ENCODE measurements at regions not wholly inside any gene's neighbourhood (a gene's known extent, or its start where the extent isn't known, plus 50 kb on each side); places are given as distances from the start of the nearest gene placed in this dataset.
"Not testable (repeated sequence)": the region's sequence is repeated elsewhere in the genome, so short reads cannot be mapped to it uniquely, and the experiment has no call there.

DNA sequence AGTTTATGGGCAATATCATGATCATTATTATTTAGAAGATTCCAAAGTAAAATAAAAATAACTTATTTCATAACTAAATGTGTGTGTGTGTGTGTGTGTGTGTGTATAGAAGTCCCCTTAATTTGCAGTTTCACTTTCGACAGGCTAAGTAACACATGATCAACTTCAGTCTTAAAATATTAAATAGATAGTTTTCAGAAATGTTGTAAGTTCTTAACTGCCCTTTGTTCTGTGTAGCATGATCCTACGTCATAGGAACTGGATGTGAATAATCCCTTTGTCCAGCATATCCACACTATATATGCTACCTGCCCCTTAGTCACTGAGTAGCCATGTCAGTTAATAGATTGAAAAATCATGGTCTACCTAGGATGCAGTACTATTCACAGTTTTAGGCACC lies 1863.5 kb upstream of the PCDH20 start:
- Histone ChIP-seq H3K9ac (ENCODE audit: low read depth, low read length) (no peak overlapping the region), H3K4me3 (ENCODE audit: low read length) (no peak overlapping the region), H3K27me3 (ENCODE audit: control insufficient read depth, insufficient read depth, low read length) (no peaks in the 10 kb centered on the region), H3K9me3 (replicated peaks; ENCODE audit: low read length) (no peaks in the 10 kb centered on the region), H3K4me2 (ENCODE audit: low read length) (no peak overlapping the region), H3K36me3 (ENCODE audit: insufficient read depth, low read length) (no peaks in the 10 kb centered on the region), H3K4me1 (ENCODE audit: control insufficient read depth, insufficient read depth, low read length) (no peaks in the 10 kb centered on the region)

DNA sequence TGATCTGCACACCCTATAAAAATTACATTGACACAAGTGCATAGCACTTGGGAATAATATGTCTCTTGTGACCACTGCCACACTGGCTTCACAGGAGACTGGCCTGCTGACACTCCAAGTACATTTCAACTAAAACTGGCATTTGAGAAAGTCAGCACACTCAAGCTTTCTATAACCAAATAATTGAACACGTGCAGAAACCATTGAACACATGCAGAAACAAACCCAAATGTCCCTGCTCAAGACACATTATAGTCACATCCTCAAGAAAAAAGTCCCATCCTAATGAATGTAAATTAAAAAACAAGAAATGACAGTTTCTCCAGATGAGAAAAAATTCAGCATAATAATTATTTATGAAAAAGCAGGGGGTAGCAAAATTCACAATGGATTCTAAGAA lies 1859.1 kb upstream of the PCDH20 start:
- Histone ChIP-seq H3K4me3 (ENCODE audit: low read length) (no peak overlapping the region), H3K27me3 (ENCODE audit: control insufficient read depth, insufficient read depth, low read length) (no peaks in the 10 kb centered on the region), H3K4me1 (ENCODE audit: control insufficient read depth, insufficient read depth, low read length) (no peaks in the 10 kb centered on the region), H3K9me3 (replicated peaks; ENCODE audit: low read length) (no peaks in the 10 kb centered on the region), H3K9ac (ENCODE audit: low read depth, low read length) (no peak overlapping the region), H3K4me2 (ENCODE audit: low read length) (no peak overlapping the region), H3K36me3 (ENCODE audit: insufficient read depth, low read length) (no peaks in the 10 kb centered on the region)

DNA sequence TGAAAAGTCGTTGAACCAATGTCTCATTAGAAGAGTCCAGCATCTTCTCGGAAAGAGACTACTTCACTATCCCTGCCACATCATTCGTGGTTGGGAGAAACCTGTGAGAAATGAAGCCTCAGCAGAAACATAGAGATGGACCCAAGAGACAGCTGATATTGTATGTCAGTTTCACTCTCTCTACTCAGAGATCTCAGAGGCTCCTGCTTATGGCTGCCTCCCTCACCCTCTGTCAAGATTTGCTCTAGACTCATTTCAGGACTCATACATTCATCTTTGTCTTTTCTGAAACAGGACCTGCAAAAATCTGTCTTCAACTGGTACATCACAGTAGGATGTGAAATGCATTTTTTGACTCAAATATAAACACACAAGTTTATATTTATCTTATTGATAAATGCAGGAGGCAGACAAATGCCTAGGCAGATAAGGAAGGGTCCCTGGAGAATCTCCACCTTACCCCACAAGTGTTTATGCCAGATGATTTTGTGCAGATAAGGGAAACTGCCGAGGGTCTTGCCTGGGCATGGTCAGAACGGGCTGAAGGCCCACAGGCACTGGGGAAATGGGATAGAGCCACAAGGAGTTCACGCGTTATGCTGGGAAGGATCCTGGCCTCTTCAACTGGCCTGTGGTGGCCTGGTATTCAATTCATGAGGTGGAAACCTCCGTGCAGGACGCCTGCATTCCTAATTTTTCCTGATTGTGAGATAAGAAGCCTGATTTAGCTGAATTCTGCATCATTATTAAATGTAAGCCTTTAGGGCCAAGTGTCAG lies 1834.0 kb upstream of the PCDH20 start:
- no peak overlapping the region for H3K4me2 ChIP-seq (ENCODE audit: low read length)
- no peaks in the 10 kb centered on the region for H3K36me3 ChIP-seq (ENCODE audit: insufficient read depth, low read length)
- H3K9me3 ChIP-seq (replicated peaks; ENCODE audit: low read length), result no peaks in the 10 kb centered on the region
- no peaks in the 10 kb centered on the region for H3K27me3 ChIP-seq (ENCODE audit: control insufficient read depth, insufficient read depth, low read length)
- H3K4me3 ChIP-seq (ENCODE audit: low read length), result no peak overlapping the region
- H3K4me1 ChIP-seq (ENCODE audit: control insufficient read depth, insufficient read depth, low read length), result no peaks in the 10 kb centered on the region
- no peak overlapping the region for H3K9ac ChIP-seq (ENCODE audit: low read depth, low read length)

DNA sequence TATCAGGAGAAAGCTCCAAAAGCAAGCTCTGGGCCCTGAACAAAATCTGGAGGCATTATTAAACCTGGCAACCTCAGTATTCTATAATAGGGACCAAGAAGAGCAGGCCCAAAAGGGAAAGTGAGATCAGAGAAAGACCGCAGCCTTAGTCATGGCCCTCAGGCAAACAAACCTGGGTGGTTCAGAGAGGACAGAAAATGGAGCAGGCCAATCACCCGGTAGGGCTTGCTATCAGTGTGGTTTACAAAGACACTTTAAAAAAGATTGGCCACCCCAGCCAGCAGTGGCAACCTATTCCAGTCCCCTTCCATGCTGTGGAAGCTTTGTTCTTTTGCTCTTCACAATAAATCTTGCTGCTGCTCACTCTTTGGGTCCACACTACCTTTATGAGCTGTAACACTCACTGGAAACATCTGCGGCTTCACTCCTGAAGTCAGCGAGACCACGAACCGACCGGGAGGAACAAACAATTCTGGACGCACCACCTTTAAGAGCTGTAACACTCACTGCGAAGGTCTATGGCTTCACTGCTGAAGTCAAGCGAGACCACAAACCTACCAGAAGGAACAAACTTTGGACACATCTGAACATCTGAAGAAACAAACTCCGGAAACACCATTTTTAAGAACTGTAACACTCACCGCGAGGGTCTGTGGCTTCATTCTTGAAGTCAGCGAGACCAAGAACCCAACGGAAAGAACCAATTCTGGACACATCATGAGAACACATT lies 1821.2 kb upstream of the PCDH20 start:
- H3K36me3 ChIP-seq (ENCODE audit: insufficient read depth, low read length); H3K4me3 ChIP-seq (ENCODE audit: low read length); H3K9ac ChIP-seq (ENCODE audit: low read depth, low read length); H3K4me2 ChIP-seq (ENCODE audit: low read length); H3K27me3 ChIP-seq (ENCODE audit: control insufficient read depth, insufficient read depth, low read length); H3K9me3 ChIP-seq (replicated peaks; ENCODE audit: low read length); H3K4me1 ChIP-seq (ENCODE audit: control insufficient read depth, insufficient read depth, low read length): not testable (repeated sequence)

DNA sequence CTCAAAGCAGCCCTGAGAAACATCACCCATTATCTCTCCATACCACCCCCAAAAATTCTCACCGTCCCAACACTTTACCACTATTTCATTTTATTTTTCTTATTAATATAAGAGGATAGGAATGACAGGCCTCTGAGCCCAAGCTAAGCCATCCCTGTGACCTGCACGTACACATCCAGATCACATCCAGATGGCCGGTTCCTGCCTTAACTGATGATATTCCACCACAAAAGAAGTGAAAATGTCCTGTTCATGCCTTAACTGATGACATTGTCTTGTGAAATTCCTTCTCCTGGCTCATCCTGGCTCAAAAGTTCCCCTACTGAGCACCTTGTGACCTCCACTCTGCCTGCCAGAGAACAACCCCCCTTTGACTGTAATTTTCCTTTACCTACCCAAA lies 1802.9 kb upstream of the PCDH20 start:
- not testable (repeated sequence) for H3K4me1 ChIP-seq (ENCODE audit: control insufficient read depth, insufficient read depth, low read length); H3K4me2 ChIP-seq (ENCODE audit: low read length); H3K27me3 ChIP-seq (ENCODE audit: control insufficient read depth, insufficient read depth, low read length); H3K4me3 ChIP-seq (ENCODE audit: low read length); H3K9ac ChIP-seq (ENCODE audit: low read depth, low read length); H3K36me3 ChIP-seq (ENCODE audit: insufficient read depth, low read length); H3K9me3 ChIP-seq (replicated peaks; ENCODE audit: low read length)

DNA sequence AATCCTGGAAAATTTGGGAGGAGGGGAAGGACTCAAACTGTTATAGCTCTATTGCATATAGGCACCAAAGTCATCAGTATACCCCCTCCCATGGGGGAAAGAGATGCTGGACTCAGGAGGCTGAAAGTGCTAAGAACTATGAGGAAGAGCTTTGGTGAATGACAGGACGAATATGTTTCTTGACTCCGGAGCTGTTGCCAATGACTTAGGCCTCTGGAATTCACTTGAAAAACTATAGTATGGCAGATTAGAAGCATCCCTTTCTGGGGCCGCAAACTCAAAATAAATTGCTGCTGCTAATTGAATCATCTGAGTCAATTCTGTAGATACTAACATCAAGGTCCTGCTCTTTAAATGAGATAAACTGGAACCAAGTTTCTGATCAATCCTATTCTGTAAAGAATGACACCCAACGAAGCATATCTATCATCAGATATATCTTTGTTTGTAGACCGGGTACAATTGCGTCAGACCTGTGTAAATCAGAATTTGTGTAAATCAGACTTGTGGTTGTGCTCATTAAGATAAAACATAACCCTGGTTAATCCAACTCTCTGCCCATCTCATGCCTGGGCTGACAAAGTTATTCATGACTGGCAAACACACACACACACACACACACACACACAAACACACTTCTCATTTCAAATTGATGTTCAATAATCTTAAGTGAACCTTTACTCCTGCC lies 1793.8 kb upstream of the PCDH20 start:
- Histone ChIP-seq H3K4me3 (ENCODE audit: low read length) (no peak overlapping the region), H3K36me3 (ENCODE audit: insufficient read depth, low read length) (no peaks in the 10 kb centered on the region), H3K27me3 (ENCODE audit: control insufficient read depth, insufficient read depth, low read length) (no peaks in the 10 kb centered on the region), H3K4me2 (ENCODE audit: low read length) (no peak overlapping the region), H3K9ac (ENCODE audit: low read depth, low read length) (no peak overlapping the region), H3K9me3 (replicated peaks; ENCODE audit: low read length) (peaks cover 6% of the 10 kb centered on the region), H3K4me1 (ENCODE audit: control insufficient read depth, insufficient read depth, low read length) (no peaks in the 10 kb centered on the region)

DNA sequence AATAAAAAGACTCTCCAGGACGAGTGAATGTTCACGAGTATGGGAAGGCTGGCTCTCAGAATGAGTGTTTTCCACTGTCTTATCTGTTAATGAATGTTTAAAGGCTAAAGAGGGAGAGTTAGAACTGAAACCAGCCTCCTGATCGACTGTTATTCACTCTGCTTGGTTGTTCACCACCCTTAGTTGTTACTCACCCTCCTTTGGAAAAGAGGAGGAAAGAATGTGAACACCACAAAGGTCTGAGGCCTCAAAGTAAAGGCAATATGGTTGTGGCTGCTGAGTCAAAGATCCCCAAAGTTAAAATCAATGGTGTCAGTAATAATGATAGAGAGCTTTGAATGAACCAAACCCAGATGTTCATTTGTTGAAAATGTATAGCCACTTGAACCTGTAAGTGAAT lies 1793.2 kb upstream of the PCDH20 start:
- no peak overlapping the region for H3K4me3 ChIP-seq (ENCODE audit: low read length)
- H3K9ac ChIP-seq (ENCODE audit: low read depth, low read length), result no peak overlapping the region
- H3K4me1 ChIP-seq (ENCODE audit: control insufficient read depth, insufficient read depth, low read length), result no peaks in the 10 kb centered on the region
- H3K9me3 ChIP-seq (replicated peaks; ENCODE audit: low read length), result peaks cover 6% of the 10 kb centered on the region
- H3K27me3 ChIP-seq (ENCODE audit: control insufficient read depth, insufficient read depth, low read length), result no peaks in the 10 kb centered on the region
- H3K36me3 ChIP-seq (ENCODE audit: insufficient read depth, low read length), result no peaks in the 10 kb centered on the region
- no peak overlapping the region for H3K4me2 ChIP-seq (ENCODE audit: low read length)

DNA sequence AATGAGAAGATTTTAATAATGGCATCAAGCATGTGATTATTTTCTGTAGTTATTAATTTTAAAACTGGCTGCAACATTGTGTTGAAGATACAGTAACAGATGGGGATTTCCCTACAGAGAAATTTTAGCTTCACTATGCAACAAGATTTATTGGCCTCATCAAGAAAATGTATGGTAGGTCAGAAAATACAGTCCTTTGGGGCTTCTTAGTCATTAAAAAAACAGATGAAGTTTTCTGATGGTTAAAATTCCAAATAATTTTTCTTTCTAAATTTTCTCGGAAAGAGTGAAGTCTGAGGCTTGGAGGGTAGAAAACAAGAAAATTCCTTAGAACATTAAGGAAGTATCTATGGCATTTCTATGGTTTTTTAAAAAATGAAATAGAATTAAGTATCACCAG lies 1790.8 kb upstream of the PCDH20 start:
- no peaks in the 10 kb centered on the region for H3K36me3 ChIP-seq (ENCODE audit: insufficient read depth, low read length)
- no peaks in the 10 kb centered on the region for H3K27me3 ChIP-seq (ENCODE audit: control insufficient read depth, insufficient read depth, low read length)
- no peak overlapping the region for H3K4me2 ChIP-seq (ENCODE audit: low read length)
- H3K4me3 ChIP-seq (ENCODE audit: low read length), result no peak overlapping the region
- peaks cover 6% of the 10 kb centered on the region for H3K9me3 ChIP-seq (replicated peaks; ENCODE audit: low read length)
- H3K4me1 ChIP-seq (ENCODE audit: control insufficient read depth, insufficient read depth, low read length), result no peaks in the 10 kb centered on the region
- H3K9ac ChIP-seq (ENCODE audit: low read depth, low read length), result no peak overlapping the region

DNA sequence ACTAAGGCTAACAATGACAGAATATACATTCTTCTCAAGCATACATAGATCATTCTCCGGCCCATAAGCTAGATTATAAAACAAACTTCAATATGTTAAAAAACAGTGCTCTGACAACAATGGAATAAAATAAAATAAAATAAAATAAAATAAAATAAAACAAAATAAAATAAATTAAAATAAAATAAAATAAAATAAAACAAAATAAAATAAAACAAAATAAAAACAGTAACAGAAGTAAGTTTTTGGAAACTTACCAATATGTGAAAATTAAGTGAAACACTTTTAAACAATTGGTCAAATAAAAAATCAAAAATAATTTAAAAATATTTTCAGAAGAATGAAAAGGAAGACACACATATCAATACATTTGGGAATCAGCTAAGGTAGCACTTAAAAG lies 1785.8 kb upstream of the PCDH20 start:
- no peak overlapping the region for H3K4me2 ChIP-seq (ENCODE audit: low read length)
- H3K4me3 ChIP-seq (ENCODE audit: low read length), result no peak overlapping the region

DNA sequence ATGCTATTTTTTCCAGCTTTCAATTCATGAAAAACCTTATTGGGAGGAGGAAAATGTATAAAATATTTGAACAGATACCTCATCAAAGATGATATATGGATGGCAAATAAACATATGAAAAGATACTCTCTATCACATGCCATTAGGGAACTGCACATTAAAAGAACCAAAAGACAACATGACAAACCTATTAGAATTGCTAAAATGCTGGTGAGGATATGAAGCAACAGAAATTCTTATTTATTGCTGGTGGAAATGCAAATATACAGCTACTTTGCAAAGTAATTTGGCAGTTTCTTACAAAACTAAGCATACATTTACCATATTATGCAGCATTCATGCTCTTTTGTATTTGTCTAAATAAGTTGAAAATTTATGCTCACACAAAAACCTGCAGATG lies 1783.9 kb upstream of the PCDH20 start:
- H3K9ac ChIP-seq (ENCODE audit: low read depth, low read length), result no peak overlapping the region
- no peak overlapping the region for H3K4me3 ChIP-seq (ENCODE audit: low read length)
- H3K4me2 ChIP-seq (ENCODE audit: low read length), result no peak overlapping the region
- no peaks in the 10 kb centered on the region for H3K9me3 ChIP-seq (replicated peaks; ENCODE audit: low read length)
- H3K36me3 ChIP-seq (ENCODE audit: insufficient read depth, low read length), result no peaks in the 10 kb centered on the region
- no peaks in the 10 kb centered on the region for H3K4me1 ChIP-seq (ENCODE audit: control insufficient read depth, insufficient read depth, low read length)
- no peaks in the 10 kb centered on the region for H3K27me3 ChIP-seq (ENCODE audit: control insufficient read depth, insufficient read depth, low read length)

More for the DNA sequence above, 1785.8 kb upstream of the PCDH20 start:
- H3K36me3 ChIP-seq (ENCODE audit: insufficient read depth, low read length), result no peaks in the 10 kb centered on the region
- no peak overlapping the region for H3K9ac ChIP-seq (ENCODE audit: low read depth, low read length)
- H3K27me3 ChIP-seq (ENCODE audit: control insufficient read depth, insufficient read depth, low read length), result no peaks in the 10 kb centered on the region
- H3K9me3 ChIP-seq (replicated peaks; ENCODE audit: low read length), result no peaks in the 10 kb centered on the region
- H3K4me1 ChIP-seq (ENCODE audit: control insufficient read depth, insufficient read depth, low read length), result no peaks in the 10 kb centered on the region

DNA sequence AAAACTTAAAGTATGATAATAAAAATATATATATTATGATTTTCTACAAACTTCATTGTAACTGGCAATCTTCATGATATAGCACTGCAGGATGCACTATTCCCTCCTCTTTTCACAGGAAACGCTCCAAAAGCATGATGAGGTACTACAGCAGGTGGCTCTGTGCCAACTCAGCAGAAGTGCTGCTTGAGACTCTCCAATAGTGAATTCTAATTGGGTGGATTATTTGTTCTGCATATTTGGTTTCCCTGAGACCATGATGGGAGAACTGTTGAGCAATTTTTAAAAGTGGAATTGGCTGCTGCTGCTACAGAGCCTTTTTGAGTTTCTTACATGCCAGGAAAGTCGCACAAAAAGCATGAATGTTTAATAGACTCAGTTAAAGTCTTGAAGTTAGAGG lies 1782.4 kb upstream of the PCDH20 start:
- Histone ChIP-seq H3K36me3 (ENCODE audit: insufficient read depth, low read length) (no peaks in the 10 kb centered on the region), H3K27me3 (ENCODE audit: control insufficient read depth, insufficient read depth, low read length) (no peaks in the 10 kb centered on the region), H3K4me2 (ENCODE audit: low read length) (no peak overlapping the region), H3K9me3 (replicated peaks; ENCODE audit: low read length) (no peaks in the 10 kb centered on the region), H3K9ac (ENCODE audit: low read depth, low read length) (no peak overlapping the region), H3K4me1 (ENCODE audit: control insufficient read depth, insufficient read depth, low read length) (no peaks in the 10 kb centered on the region), H3K4me3 (ENCODE audit: low read length) (no peak overlapping the region)

Measured in skeletal muscle satellite cell (primary cell).